ENCODE measurements at regions not wholly inside any gene's neighbourhood (a gene's known extent, or its start where the extent isn't known, plus 50 kb on each side); places are given as distances from the start of the nearest gene placed in this dataset.

DNA sequence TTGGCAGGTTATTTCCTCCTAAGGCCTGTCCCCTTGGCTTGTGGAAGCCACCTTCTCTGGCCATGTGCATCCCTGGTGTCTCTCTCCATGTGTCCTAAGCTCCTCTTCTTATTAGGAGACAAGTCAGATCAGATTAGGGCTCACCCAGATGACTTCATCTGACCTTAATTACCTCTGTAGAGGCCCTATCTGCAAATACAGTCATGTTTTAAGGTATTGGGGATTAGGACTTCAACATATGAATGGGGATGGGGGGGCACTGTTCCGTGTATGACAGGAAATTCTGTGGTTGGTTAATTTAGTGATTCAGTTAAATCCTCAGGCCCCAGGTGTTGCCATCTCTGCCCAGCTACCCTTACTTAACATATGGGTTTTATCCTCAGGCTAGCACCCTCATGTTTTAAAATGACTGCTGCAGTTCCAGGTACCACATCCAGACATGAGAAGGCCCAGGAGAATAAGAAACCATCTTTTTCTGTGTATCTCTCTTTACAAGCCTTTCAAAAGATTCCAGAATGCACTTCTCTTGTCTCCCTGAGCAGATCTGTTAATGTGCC lies 51.9 kb upstream of the RAI14 start:
- DNase-seq: no peak

DNA sequence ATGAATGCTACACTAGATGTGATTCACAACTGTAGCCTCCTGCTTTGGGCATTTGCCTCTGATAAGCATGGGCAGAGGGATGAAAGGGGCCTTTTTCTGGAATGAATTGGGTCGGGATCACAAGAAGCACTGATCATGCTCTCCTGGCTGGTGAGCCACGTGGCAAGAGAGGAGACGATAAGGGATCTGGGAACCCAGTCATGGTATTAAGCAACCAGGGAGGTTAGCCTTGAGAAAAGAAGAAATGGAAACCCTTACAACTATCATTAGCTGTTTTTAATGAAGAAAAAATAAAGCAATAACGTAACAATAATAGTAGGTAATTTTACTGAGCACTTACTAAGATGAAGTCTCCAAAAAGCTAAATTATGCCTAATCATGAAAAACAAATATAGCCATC lies 50.0 kb upstream of the RAI14 start:
- no peak for DNase-seq
